Transverse colon (tissue), 3 donors: ENCODE measurements at regions not wholly inside any gene's neighbourhood (a gene's known extent, or its start where the extent isn't known, plus 50 kb on each side); places are given as distances from the start of the nearest gene placed in this dataset.
"Not testable (repeated sequence)": the region's sequence is repeated elsewhere in the genome, so short reads cannot be mapped to it uniquely, and the experiment has no call there.

Experiments used
- CTCF ChIP-seq, 5 experiments: fragments of 200-600 bp in 3 of 5; fragments of 450-650 bp in 2 of 5; sonication (generic) in 3 of 5; IDR thresholded peaks; 1 replicate in 2 of 5; 2 replicates in 3 of 5; pipeline ENCODE4 v1.5.1; 2016 to 2017; ENCODE audit warnings: antibody characterized with exemption in 5 of 5, inconsistent platforms in 3 of 5, mild to moderate bottlenecking in 2 of 5, moderate library complexity in 1 of 5
- EP300 ChIP-seq: sonication (generic); formaldehyde crosslinking; IDR thresholded peaks from one replicate; pipeline ENCODE4 v1.6.1; 2017; ENCODE audit warnings: antibody characterized with exemption, low read depth
- POLR2A ChIP-seq: fragments of 450-650 bp; IDR thresholded peaks from one replicate; pipeline ENCODE4 v1.6.1; 2016; ENCODE audit warnings: antibody characterized with exemption, mild to moderate bottlenecking, moderate library complexity

- not testable (repeated sequence) for TF ChIP-seq POLR2A; CTCF (IDR thresholded peaks at IDR 0.05); EP300
Measured at GRCh38 chr1:4186486-4186885, 286.4 kb upstream of the C1orf174 start.
